GM21367 (cell line): ENCODE measurements at regions not wholly inside any gene's neighbourhood (a gene's known extent, or its start where the extent isn't known, plus 50 kb on each side); places are given as distances from the start of the nearest gene placed in this dataset.

Source experiments
- ATAC-seq: cut with Tn5 transposase; IDR thresholded peaks from one replicate; pipeline ENCODE4 v1.9.1; 2021; ENCODE audit not compliant: unreplicated experiment

GRCh38 chr5:90135779-90136378 lies 273.7 kb downstream of the CETN3 start:
- no peak for ATAC-seq

- ATAC-seq, result no peak
Measured at GRCh38 chr5:90134892-90135291, 274.7 kb downstream of the CETN3 start.

- no peak for ATAC-seq
Measured at GRCh38 chr5:90134381-90134780, 275.2 kb downstream of the CETN3 start.

GRCh38 chr5:90133941-90134340 lies 275.6 kb downstream of the CETN3 start:
- no peak for ATAC-seq

- ATAC-seq, result peak; percentile 81
Measured at GRCh38 chr5:90131383-90132133, 278.0 kb downstream of the CETN3 start.

- ATAC-seq, result no peak
Measured at GRCh38 chr5:90128551-90128950, 281.0 kb downstream of the CETN3 start.

- no peak for ATAC-seq
Measured at GRCh38 chr5:90119531-90119971, 290.0 kb downstream of the CETN3 start.

- no peak for ATAC-seq
Measured at GRCh38 chr5:90117005-90117404, 292.6 kb downstream of the CETN3 start.

- ATAC-seq, result no peak
Measured at GRCh38 chr5:90113108-90113507, 296.4 kb downstream of the CETN3 start.

- no peak for ATAC-seq
Measured at GRCh38 chr5:90112033-90112692, 297.4 kb downstream of the CETN3 start.

GRCh38 chr5:90111364-90112032 lies 298.1 kb downstream of the CETN3 start:
- no peak for ATAC-seq

- ATAC-seq, result no peak
Measured at GRCh38 chr5:90109285-90109684, 300.3 kb downstream of the CETN3 start.

GRCh38 chr5:90099099-90099498 lies 310.5 kb downstream of the CETN3 start:
- no peak for ATAC-seq

- ATAC-seq, result no peak
Measured at GRCh38 chr5:90097082-90097477, 312.5 kb downstream of the CETN3 start.

- no peak for ATAC-seq
Measured at GRCh38 chr5:90096415-90097081, 313.0 kb downstream of the CETN3 start.

- no peak for ATAC-seq
Measured at GRCh38 chr5:90095292-90096060, 314.1 kb downstream of the CETN3 start.

- ATAC-seq, result no peak
Measured at GRCh38 chr5:90093751-90094485, 315.6 kb downstream of the CETN3 start.

GRCh38 chr5:90092734-90093133 lies 316.8 kb downstream of the CETN3 start:
- ATAC-seq, result no peak

- no peak for ATAC-seq
Measured at GRCh38 chr5:90084342-90084741, 325.2 kb downstream of the CETN3 start.
